ENCODE measurements at regions not wholly inside any gene's neighbourhood (a gene's known extent, or its start where the extent isn't known, plus 50 kb on each side); places are given as distances from the start of the nearest gene placed in this dataset.

DNA sequence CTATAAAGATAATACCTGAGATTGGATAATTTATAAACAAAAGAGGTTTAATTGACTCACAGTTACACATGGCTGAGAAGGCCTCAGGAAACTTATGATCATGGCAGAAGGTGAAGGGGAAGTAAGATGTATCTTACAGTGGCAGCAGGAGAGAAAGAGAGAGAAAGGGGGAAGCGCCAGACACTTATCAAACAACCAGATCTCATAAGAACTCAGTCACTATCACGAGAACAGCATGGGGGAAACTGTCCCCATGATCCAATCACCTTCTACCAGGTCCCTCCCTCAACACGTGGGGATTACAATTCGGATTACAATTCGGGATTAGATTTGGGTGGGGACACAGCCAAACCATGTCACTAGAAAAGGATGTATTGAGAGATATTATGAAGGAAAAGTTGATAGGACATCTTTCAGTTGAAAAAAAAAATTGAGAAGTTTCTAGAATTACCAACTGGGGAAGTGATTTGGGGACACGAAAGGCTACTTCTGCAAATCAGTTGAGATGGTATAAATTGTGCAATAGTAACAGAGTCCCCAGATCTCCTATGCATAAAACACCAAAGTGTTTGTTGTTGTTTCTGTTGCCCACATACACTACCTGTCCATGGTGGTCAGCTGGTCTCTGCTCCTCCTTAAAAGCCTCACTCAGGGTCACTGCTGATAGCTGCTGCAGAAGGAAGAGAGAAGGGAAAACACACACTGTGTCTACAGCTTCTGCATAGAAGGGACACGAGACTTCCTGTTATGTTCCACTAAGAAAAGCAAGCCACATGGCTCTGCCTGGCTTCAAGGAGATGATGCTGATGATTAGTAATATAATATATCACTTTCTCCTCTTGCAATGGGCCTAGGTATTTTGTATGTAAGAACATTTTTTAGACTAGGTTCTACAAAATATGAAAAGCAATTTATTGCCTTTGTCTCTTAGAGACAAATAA is 465.5 kb downstream of the PDZRN4 start:
- no peak for TF ChIP-seq CTCF (IDR thresholded peaks at IDR 0.05)
- no peak for TF ChIP-seq POLR2AphosphoS5 (IDR thresholded peaks at IDR 0.05)
- TF ChIP-seq EP300 (IDR thresholded peaks at IDR 0.05) = no peak

Measured in gastroesophageal sphincter (tissue), 3 donors.